CD4-positive, alpha-beta T cell (primary cell): ENCODE measurements at regions not wholly inside any gene's neighbourhood (a gene's known extent, or its start where the extent isn't known, plus 50 kb on each side); places are given as distances from the start of the nearest gene placed in this dataset.
"Not testable (repeated sequence)": the region's sequence is repeated elsewhere in the genome, so short reads cannot be mapped to it uniquely, and the experiment has no call there.

Experiments
- ATAC-seq: fragments of 200-7000 bp; cut with Tn5 transposase; one replicate; pipeline ENCODE4 v1.10.0; 2022; ENCODE audit warnings: mild to moderate bottlenecking; ENCODE audit not compliant: poor library complexity
- CTCF ChIA-PET: fragments of 350-600 bp; sonication (Branson Sonifier 250); formaldehyde crosslinking; loops from one replicate; lab custom pipeline; 2021; ENCODE audit warnings: antibody characterized with exemption, inconsistent platforms; lab: Charles Lee
- POLR2A ChIA-PET: fragments of 350-600 bp; sonication (Branson Sonifier 250); formaldehyde crosslinking; loops from one replicate; lab custom pipeline; 2021; ENCODE audit warnings: antibody characterized with exemption, inconsistent platforms; lab: Charles Lee
- DNase-seq, 14 experiments: peaks; one replicate each; pipeline ENCODE4 v3.0.0-alpha.2; 2013 to 2020; ENCODE audit warnings: mixed read lengths in 2 of 14
- H3K27ac ChIP-seq, 2 donors: one replicate each; pipeline versions ENCODE4 v1.5.1 to v1.7.0; 2013; ENCODE audit warnings: low read length in 2 of 2, low read depth in 1 of 2, mild to moderate bottlenecking in 1 of 2
- H3K27me3 ChIP-seq, 2 experiments: 1 replicate in 1 of 2; 2 replicates in 1 of 2; pipeline versions ENCODE4 v1.6.1 to v1.7.0; 2013; ENCODE audit warnings: low read length in 2 of 2, control low read depth in 1 of 2, mild to moderate bottlenecking in 1 of 2, moderate library complexity in 1 of 2; ENCODE audit not compliant: insufficient read depth in 2 of 2, control insufficient read depth in 1 of 2
- H3K36me3 ChIP-seq: one replicate; pipeline ENCODE4 v1.6.1; 2013; ENCODE audit warnings: low read length, control low read depth; ENCODE audit not compliant: insufficient read depth
- H3K4me1 ChIP-seq: one replicate; pipeline ENCODE4 v1.6.1; 2013; ENCODE audit warnings: low read length, control low read depth; ENCODE audit not compliant: insufficient read depth
- H3K4me3 ChIP-seq: one replicate; pipeline ENCODE4 v1.5.1; 2013; ENCODE audit warnings: mild to moderate bottlenecking, low read length, moderate library complexity
- H3K9me3 ChIP-seq, 2 experiments: 1 replicate in 1 of 2; 2 replicates in 1 of 2; pipeline versions ENCODE4 v1.6.1 to v1.7.0; 2013; ENCODE audit warnings: low read length in 2 of 2, mild to moderate bottlenecking in 2 of 2, control low read depth in 1 of 2, moderate library complexity in 1 of 2; ENCODE audit not compliant: control insufficient read depth in 1 of 2, insufficient read depth in 1 of 2
- H3K27ac Mint-ChIP-seq: one replicate; pipeline ENCODE4 v1.8.0; 2020; ENCODE audit warnings: mixed read lengths
- H3K27me3 Mint-ChIP-seq: one replicate; pipeline ENCODE4 v1.8.0; 2021; ENCODE audit warnings: mixed read lengths
- H3K36me3 Mint-ChIP-seq: one replicate; pipeline ENCODE4 v1.8.0; 2021; ENCODE audit warnings: low read depth, mixed read lengths
- H3K4me1 Mint-ChIP-seq: one replicate; pipeline ENCODE4 v1.8.0; 2021; ENCODE audit warnings: low read depth, mixed read lengths
- H3K4me3 Mint-ChIP-seq: one replicate; pipeline ENCODE4 v1.8.0; 2020; ENCODE audit warnings: mild to moderate bottlenecking, mixed read lengths
- H3K9me3 Mint-ChIP-seq: one replicate; pipeline ENCODE4 v1.8.0; 2020; ENCODE audit warnings: mixed read lengths
- intact Hi-C, 2 experiments: fragments of 100-400 bp; cut with DNase I in 1 of 2; cut with micrococcal nuclease in 1 of 2; formaldehyde crosslinking; loops; one replicate each; pipeline versions ENCODE4 v1.15.1 to v1.9.0; 2023 to 2025; cut with DNase I, micrococcal nuclease
- TF ChIP-seq, protein P1 (sequence below): fragments of 200-600 bp; IDR thresholded peaks from one replicate; pipeline ENCODE4 v1.8.0; 2022; ENCODE audit warnings: antibody characterized with exemption, mild to moderate bottlenecking

GRCh38 chr4:94068753-94069719 lies 138.6 kb upstream of the SMARCAD1 start:
- ChIA-PET CTCF (no interaction called here), POLR2A (no interaction called here)
- H3K27me3 Mint-ChIP-seq = no peaks in the 10 kb centered on the region
- Histone ChIP-seq H3K36me3 (no peaks in the 10 kb centered on the region), H3K4me3 (no peak overlapping the region), H3K9me3 (no peaks in the 10 kb centered on the region), H3K27me3 (no peaks in the 10 kb centered on the region), H3K4me1 (no peaks in the 10 kb centered on the region), H3K27ac (no peak overlapping the region)
- no peaks in the 10 kb centered on the region for H3K4me1 Mint-ChIP-seq
- no peaks in the 10 kb centered on the region for H3K36me3 Mint-ChIP-seq
- peaks cover 3% of the 10 kb centered on the region for H3K9me3 Mint-ChIP-seq
- H3K4me3 Mint-ChIP-seq = no peak overlapping the region
- no peak for DNase-seq
- no peak for ATAC-seq
- intact Hi-C loops = no loop called here
- H3K27ac Mint-ChIP-seq = no peak overlapping the region
- TF ChIP-seq, protein P1, sequence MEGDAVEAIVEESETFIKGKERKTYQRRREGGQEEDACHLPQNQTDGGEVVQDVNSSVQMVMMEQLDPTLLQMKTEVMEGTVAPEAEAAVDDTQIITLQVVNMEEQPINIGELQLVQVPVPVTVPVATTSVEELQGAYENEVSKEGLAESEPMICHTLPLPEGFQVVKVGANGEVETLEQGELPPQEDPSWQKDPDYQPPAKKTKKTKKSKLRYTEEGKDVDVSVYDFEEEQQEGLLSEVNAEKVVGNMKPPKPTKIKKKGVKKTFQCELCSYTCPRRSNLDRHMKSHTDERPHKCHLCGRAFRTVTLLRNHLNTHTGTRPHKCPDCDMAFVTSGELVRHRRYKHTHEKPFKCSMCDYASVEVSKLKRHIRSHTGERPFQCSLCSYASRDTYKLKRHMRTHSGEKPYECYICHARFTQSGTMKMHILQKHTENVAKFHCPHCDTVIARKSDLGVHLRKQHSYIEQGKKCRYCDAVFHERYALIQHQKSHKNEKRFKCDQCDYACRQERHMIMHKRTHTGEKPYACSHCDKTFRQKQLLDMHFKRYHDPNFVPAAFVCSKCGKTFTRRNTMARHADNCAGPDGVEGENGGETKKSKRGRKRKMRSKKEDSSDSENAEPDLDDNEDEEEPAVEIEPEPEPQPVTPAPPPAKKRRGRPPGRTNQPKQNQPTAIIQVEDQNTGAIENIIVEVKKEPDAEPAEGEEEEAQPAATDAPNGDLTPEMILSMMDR = no peak

DNA sequence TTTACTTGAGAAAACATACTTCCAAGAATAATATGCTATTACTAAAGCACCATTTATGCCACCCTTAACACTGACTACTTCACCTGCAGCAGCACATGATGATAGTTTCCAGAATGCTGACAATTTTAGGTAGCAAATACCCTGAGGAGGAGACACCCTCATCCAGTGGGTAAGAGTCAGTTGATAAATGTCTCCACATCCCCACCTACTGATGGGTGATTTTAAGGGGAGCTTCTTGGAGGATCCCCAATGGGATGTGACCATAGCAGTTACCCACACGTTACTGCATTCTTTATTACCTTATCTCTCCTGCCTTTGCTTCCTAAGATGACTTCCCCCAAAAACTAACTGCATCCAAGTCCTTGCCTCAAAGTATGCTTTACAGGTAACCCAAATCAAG lies 131.2 kb upstream of the SMARCAD1 start:
- no peak overlapping the region for H3K27ac Mint-ChIP-seq
- no peaks in the 10 kb centered on the region for H3K36me3 ChIP-seq
- H3K4me1 Mint-ChIP-seq = no peaks in the 10 kb centered on the region
- DNase-seq (no peak), ATAC-seq (no peak)
- intact Hi-C loops = no loop called here
- H3K27me3 ChIP-seq = no peaks in the 10 kb centered on the region
- TF ChIP-seq, protein P1 = no peak
- no peak overlapping the region for H3K4me3 Mint-ChIP-seq
- no peaks in the 10 kb centered on the region for H3K9me3 Mint-ChIP-seq
- CTCF ChIA-PET = no interaction called here
- H3K9me3 ChIP-seq = peaks cover 0 to 3% of the 10 kb centered on the region in 2 experiments
- H3K4me1 ChIP-seq = no peaks in the 10 kb centered on the region
- POLR2A ChIA-PET = no interaction called here
- H3K4me3 ChIP-seq = no peak overlapping the region
- H3K27ac ChIP-seq = no peak overlapping the region
- H3K27me3 Mint-ChIP-seq = no peaks in the 10 kb centered on the region
- no peaks in the 10 kb centered on the region for H3K36me3 Mint-ChIP-seq

GRCh38 chr4:94084155-94084554 lies 123.5 kb upstream of the SMARCAD1 start:
- Histone ChIP-seq H3K4me1 (no peaks in the 10 kb centered on the region), H3K9me3 (peaks cover 0 to 7% of the 10 kb centered on the region in 2 experiments), H3K27ac (no peak overlapping the region), H3K4me3 (no peak overlapping the region), H3K36me3 (no peaks in the 10 kb centered on the region), H3K27me3 (no peaks in the 10 kb centered on the region)
- DNase-seq (no peak), ATAC-seq (no peak)
- no peaks in the 10 kb centered on the region for H3K36me3 Mint-ChIP-seq
- intact Hi-C loops = no loop called here
- H3K4me1 Mint-ChIP-seq = no peaks in the 10 kb centered on the region
- TF ChIP-seq, protein P1 = no peak
- no peak overlapping the region for H3K27ac Mint-ChIP-seq
- no peak overlapping the region for H3K4me3 Mint-ChIP-seq
- ChIA-PET POLR2A (no interaction called here), CTCF (no interaction called here)
- H3K9me3 Mint-ChIP-seq = peaks cover 7% of the 10 kb centered on the region
- no peaks in the 10 kb centered on the region for H3K27me3 Mint-ChIP-seq

DNA sequence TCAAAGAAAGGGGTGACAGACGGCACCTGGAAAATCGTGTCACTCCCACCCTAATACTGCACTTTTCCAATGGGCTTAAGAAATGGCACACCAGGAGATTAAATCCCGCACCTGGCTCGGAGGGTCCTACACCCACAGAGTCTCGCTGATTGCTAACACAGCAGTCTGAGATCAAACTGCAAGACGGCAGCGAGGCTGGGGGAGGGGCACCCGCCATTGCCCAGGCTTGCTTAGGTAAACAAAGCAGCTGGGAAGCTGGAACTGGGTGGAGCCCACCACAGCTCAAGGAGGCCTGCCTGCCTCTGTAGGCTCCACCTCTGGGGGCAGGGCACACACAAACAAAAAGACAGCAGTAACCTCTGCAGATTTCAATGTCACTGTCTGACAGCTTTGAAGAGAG lies 108.5 kb upstream of the SMARCAD1 start:
- DNase-seq, H3K27me3 Mint-ChIP-seq, H3K27ac Mint-ChIP-seq, H3K4me3 ChIP-seq, H3K36me3 ChIP-seq, H3K9me3 ChIP-seq, intact Hi-C loops, H3K9me3 Mint-ChIP-seq, H3K36me3 Mint-ChIP-seq, ATAC-seq, CTCF ChIA-PET, POLR2A ChIA-PET, H3K27ac ChIP-seq, H3K4me3 Mint-ChIP-seq, H3K27me3 ChIP-seq, H3K4me1 Mint-ChIP-seq, H3K4me1 ChIP-seq: not testable (repeated sequence)
